Activated naive CD4-positive, alpha-beta T cell treated with anti-CD3 and anti-CD28 coated beads, Interleukin-2, amount 10 ng/mL, durations not matched to agents 7 days and 5 days (primary cell): ENCODE measurements at regions not wholly inside any gene's neighbourhood (a gene's known extent, or its start where the extent isn't known, plus 50 kb on each side); places are given as distances from the start of the nearest gene placed in this dataset.

ENCODE experiments used
- CTCF ChIA-PET: fragments of 350-600 bp; sonication (Branson Sonifier 250); formaldehyde crosslinking; loops from one replicate; lab custom pipeline; 2021; ENCODE audit warnings: antibody characterized with exemption; lab: Charles Lee
- DNase-seq: peaks from one replicate; pipeline ENCODE4 v3.0.0-alpha.2; 2020
- H3K27ac Mint-ChIP-seq: one replicate; pipeline ENCODE4 v1.8.0; 2021; ENCODE audit warnings: mild to moderate bottlenecking, moderate library complexity, mixed read lengths
- H3K27me3 Mint-ChIP-seq: one replicate; pipeline ENCODE4 v1.8.0; 2021; ENCODE audit warnings: mild to moderate bottlenecking, mixed read lengths
- H3K36me3 Mint-ChIP-seq: one replicate; pipeline ENCODE4 v1.8.0; 2021; ENCODE audit warnings: mixed read lengths
- H3K4me1 Mint-ChIP-seq: one replicate; pipeline ENCODE4 v1.8.0; 2021; ENCODE audit warnings: mixed read lengths
- H3K4me3 Mint-ChIP-seq: one replicate; pipeline ENCODE4 v1.8.0; 2021; ENCODE audit warnings: mild to moderate bottlenecking, moderate library complexity, mixed read lengths
- H3K9me3 Mint-ChIP-seq: one replicate; pipeline ENCODE4 v1.8.0; 2021; ENCODE audit warnings: mixed read lengths

DNA sequence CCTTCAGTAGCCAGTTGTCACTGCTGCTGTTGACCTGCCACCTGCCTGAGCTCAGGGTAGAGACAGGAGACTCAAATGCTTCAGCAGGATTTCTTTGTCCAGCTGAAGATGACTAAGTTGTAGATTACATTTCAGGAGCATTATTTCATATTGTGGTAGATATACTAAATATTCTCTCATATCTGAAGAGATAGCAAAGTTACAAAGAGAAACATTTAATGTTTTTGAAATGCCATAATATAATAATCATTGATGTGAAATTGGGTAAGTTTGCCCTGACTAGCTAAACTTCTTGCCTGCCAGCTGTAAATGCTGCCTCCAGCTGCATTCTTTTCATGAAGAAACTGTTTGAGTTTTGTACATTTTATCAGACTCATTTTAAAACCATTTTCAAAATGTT, 247.6 kb upstream of the CNKSR2 start:
- DNase-seq: no peak
- Mint-ChIP-seq H3K27me3 (no peaks in the 10 kb centered on the region), H3K36me3 (no peaks in the 10 kb centered on the region), H3K27ac (no peak overlapping the region), H3K4me1 (no peaks in the 10 kb centered on the region), H3K9me3 (no peaks in the 10 kb centered on the region), H3K4me3 (no peak overlapping the region)
- CTCF ChIA-PET: interaction anchor here (0.8 kb wide), 1 partner anchor 596 kb away, joined by 3 read pairs; no protein-coding TSS in a partner anchor

DNA sequence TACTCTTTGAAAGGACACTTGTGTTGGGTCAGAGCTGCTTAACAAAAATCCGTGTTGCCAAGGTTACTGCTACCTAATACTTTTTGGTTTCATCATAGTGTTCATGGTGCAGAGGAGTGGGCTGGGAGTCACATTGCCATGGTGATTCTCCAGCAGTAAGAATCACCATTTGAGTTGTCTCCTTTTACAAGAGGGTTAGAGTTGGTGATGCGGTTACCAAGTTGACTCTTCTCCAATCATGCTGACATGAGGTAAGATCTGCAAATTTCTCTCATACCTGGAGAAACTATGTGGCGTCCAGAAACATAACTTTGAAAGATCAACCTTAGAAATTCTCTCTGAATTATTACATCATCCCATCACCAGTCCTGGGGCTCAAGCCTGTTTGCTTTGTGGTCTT, 242.9 kb upstream of the CNKSR2 start:
- no peak for DNase-seq
- H3K9me3 Mint-ChIP-seq: no peaks in the 10 kb centered on the region
- H3K27me3 Mint-ChIP-seq: no peaks in the 10 kb centered on the region
- no peak overlapping the region for H3K4me3 Mint-ChIP-seq
- no peaks in the 10 kb centered on the region for H3K4me1 Mint-ChIP-seq
- no peaks in the 10 kb centered on the region for H3K36me3 Mint-ChIP-seq
- CTCF ChIA-PET: no interaction called here
- no peak overlapping the region for H3K27ac Mint-ChIP-seq

DNA sequence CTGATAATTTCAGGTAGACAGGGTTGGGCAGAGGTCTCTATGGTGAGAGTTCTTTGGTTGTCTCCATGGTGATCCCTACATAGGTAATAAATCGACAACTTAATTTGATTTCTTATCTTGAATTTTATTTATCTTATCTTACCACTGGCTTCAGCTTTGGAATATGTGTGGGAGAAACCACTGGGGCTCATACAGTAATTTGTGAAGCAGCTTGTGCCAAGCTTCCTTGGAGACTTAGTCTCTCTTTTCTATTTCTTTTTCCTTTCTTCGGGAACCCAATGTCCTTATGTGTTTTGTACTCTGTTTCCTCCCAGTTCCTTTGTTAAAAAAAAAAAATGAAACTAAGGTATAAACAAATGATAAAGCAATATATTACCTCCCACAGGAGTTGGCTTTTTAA, 242.4 kb upstream of the CNKSR2 start:
- no peaks in the 10 kb centered on the region for H3K27me3 Mint-ChIP-seq
- H3K4me1 Mint-ChIP-seq: no peaks in the 10 kb centered on the region
- H3K36me3 Mint-ChIP-seq: no peaks in the 10 kb centered on the region
- no peak overlapping the region for H3K4me3 Mint-ChIP-seq
- DNase-seq: no peak
- no peak overlapping the region for H3K27ac Mint-ChIP-seq
- CTCF ChIA-PET: no interaction called here
- H3K9me3 Mint-ChIP-seq: no peaks in the 10 kb centered on the region

DNA sequence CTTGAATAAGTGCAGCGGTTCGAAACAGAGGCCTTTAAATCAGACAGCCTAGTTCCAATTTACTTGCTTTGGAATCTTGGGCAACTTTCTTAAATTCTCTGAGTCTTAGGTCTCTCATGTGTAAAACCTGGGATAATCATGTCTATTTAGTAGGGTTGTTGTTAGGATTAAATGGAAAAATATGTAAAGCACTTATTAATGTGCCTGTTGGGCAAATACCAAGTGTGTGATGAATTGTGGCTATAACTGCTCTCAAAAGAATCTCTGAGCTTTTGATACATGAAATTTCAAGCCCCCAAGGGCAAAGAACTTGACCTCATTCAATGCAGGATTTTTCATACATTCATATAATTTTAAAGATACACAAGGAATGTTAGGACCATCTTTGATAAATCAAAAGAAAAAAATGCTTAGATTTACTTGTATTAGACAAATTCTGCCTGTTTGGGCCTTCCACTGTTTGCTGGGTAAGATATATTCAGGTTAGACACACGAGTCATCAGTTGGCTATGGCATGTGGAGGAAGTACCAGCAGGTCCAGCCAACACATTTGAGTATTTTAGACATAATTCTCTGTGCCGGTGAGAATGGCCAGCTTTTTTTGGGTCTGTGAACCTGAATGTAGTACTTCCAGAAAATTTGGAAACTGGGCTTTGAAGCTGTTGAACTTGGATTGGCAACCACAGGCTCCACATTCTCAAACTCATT, 241.4 kb upstream of the CNKSR2 start:
- Mint-ChIP-seq H3K36me3 (no peaks in the 10 kb centered on the region), H3K27me3 (no peaks in the 10 kb centered on the region), H3K9me3 (no peaks in the 10 kb centered on the region), H3K4me3 (no peak overlapping the region), H3K4me1 (no peaks in the 10 kb centered on the region), H3K27ac (no peak overlapping the region)
- CTCF ChIA-PET: no interaction called here
- DNase-seq: no peak

GRCh38 chrX:21150208-21150607, 224.0 kb upstream of the CNKSR2 start:
- DNase-seq: no peak
- no peaks in the 10 kb centered on the region for H3K36me3 Mint-ChIP-seq
- CTCF ChIA-PET: no interaction called here

DNA sequence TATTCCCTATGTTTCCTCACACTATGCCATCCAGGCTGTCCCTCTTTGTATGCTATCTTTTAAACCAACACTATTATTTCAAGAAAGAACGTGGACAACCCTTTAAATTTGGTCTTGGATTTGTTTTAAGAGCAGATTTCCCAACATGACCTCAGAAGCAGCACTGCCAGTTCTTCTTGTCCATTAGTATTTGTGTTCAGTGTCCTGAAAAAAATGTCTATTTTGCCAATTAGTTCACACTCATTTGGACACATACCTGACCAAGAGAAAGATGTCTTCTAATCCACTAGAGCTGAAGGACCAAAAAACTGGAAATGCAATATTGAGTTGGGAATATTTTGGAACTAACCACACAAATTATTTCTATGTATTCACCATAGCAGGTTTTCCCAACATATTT, 223.2 kb upstream of the CNKSR2 start:
- H3K27me3 Mint-ChIP-seq: no peaks in the 10 kb centered on the region
- CTCF ChIA-PET: no interaction called here
- no peak overlapping the region for H3K27ac Mint-ChIP-seq
- DNase-seq: no peak
- no peak overlapping the region for H3K4me3 Mint-ChIP-seq
- no peaks in the 10 kb centered on the region for H3K36me3 Mint-ChIP-seq
- H3K9me3 Mint-ChIP-seq: no peaks in the 10 kb centered on the region
- no peaks in the 10 kb centered on the region for H3K4me1 Mint-ChIP-seq

More at GRCh38 chrX:21150208-21150607, 224.0 kb upstream of the CNKSR2 start:
- Mint-ChIP-seq H3K27me3 (no peaks in the 10 kb centered on the region), H3K4me1 (no peaks in the 10 kb centered on the region), H3K9me3 (no peaks in the 10 kb centered on the region), H3K27ac (no peak overlapping the region), H3K4me3 (no peak overlapping the region)

GRCh38 chrX:21153033-21153432, 221.2 kb upstream of the CNKSR2 start:
- no peaks in the 10 kb centered on the region for H3K9me3 Mint-ChIP-seq
- DNase-seq: no peak
- H3K36me3 Mint-ChIP-seq: no peaks in the 10 kb centered on the region
- no peak overlapping the region for H3K4me3 Mint-ChIP-seq
- CTCF ChIA-PET: no interaction called here
- no peaks in the 10 kb centered on the region for H3K27me3 Mint-ChIP-seq
- no peaks in the 10 kb centered on the region for H3K4me1 Mint-ChIP-seq
- no peak overlapping the region for H3K27ac Mint-ChIP-seq

GRCh38 chrX:21153503-21153902, 220.7 kb upstream of the CNKSR2 start:
- no peaks in the 10 kb centered on the region for H3K4me1 Mint-ChIP-seq
- no peaks in the 10 kb centered on the region for H3K9me3 Mint-ChIP-seq
- H3K36me3 Mint-ChIP-seq: no peaks in the 10 kb centered on the region
- H3K27me3 Mint-ChIP-seq: no peaks in the 10 kb centered on the region
- CTCF ChIA-PET: no interaction called here
- no peak for DNase-seq
- no peak overlapping the region for H3K27ac Mint-ChIP-seq
- no peak overlapping the region for H3K4me3 Mint-ChIP-seq

GRCh38 chrX:21155916-21156315, 218.3 kb upstream of the CNKSR2 start:
- Mint-ChIP-seq H3K36me3 (no peaks in the 10 kb centered on the region), H3K4me3 (no peak overlapping the region), H3K9me3 (no peaks in the 10 kb centered on the region), H3K27ac (no peak overlapping the region), H3K27me3 (no peaks in the 10 kb centered on the region), H3K4me1 (no peaks in the 10 kb centered on the region)
- DNase-seq: no peak
- CTCF ChIA-PET: no interaction called here

- CTCF ChIA-PET: no interaction called here
- Mint-ChIP-seq H3K9me3 (no peaks in the 10 kb centered on the region), H3K36me3 (no peaks in the 10 kb centered on the region), H3K27me3 (no peaks in the 10 kb centered on the region), H3K27ac (no peak overlapping the region), H3K4me1 (no peaks in the 10 kb centered on the region), H3K4me3 (no peak overlapping the region)
- no peak for DNase-seq
Measured at GRCh38 chrX:21156632-21157031, 217.6 kb upstream of the CNKSR2 start.

GRCh38 chrX:21158678-21159077, 215.5 kb upstream of the CNKSR2 start:
- Mint-ChIP-seq H3K4me1 (no peaks in the 10 kb centered on the region), H3K9me3 (no peaks in the 10 kb centered on the region), H3K36me3 (no peaks in the 10 kb centered on the region), H3K4me3 (no peak overlapping the region), H3K27ac (no peak overlapping the region), H3K27me3 (no peaks in the 10 kb centered on the region)
- CTCF ChIA-PET: no interaction called here
- no peak for DNase-seq

DNA sequence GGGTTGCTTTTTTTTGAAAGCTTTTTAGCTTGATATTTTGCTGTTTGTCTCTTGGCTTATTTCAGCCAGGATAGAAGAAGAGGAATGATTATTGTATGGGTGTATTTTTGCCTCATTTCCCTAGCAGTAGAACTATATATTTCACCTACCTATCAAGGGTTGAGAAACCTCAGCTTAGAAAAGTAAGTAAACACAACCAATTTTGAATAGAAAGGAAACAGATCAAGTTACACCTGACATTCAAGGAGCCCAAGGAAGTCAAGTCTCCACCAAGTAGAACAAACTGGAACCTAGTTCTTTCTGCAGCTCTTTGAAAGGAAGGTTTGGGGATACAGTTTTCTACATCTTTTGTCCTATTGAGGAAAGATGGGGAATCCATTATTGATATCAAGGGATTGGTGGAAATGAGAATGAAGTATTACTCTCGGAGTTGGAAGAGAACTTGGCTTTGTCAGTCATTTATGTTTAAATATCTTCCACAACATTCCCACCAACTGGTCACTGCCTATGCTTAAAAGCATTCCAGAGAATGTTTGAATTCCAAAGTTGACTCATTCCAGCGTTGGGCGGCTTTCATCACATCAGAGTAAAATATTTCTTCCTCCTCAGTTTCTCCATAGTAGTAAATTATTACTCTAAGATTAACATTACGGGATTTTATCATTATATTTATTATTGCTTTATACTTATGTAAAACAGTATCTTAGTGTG, 207.8 kb upstream of the CNKSR2 start:
- H3K9me3 Mint-ChIP-seq: no peaks in the 10 kb centered on the region
- H3K27me3 Mint-ChIP-seq: no peaks in the 10 kb centered on the region
- H3K36me3 Mint-ChIP-seq: no peaks in the 10 kb centered on the region
- H3K27ac Mint-ChIP-seq: no peak overlapping the region
- H3K4me3 Mint-ChIP-seq: no peak overlapping the region
- no peaks in the 10 kb centered on the region for H3K4me1 Mint-ChIP-seq
- no peak for DNase-seq
- CTCF ChIA-PET: no interaction called here

DNA sequence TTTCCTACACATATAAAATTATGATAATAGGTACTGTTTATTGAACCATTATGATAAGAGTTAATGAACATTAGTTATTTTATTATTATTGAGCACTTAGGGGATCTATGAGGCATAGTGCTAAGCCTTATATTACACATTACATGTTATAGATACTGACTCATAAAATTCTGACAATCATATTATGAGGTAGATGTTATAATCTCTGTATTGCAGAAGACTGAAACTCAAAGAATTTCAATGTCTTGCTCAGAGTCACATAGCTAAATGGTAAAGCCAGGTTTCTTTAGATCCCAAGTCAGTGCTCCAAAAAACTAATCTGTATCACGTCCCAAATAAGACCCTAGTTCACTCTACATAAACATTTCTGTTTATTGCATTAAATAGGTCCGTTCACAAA, 207.2 kb upstream of the CNKSR2 start:
- CTCF ChIA-PET: no interaction called here
- Mint-ChIP-seq H3K27me3 (no peaks in the 10 kb centered on the region), H3K4me1 (no peaks in the 10 kb centered on the region), H3K9me3 (no peaks in the 10 kb centered on the region), H3K27ac (no peak overlapping the region), H3K4me3 (no peak overlapping the region), H3K36me3 (no peaks in the 10 kb centered on the region)
- DNase-seq: no peak

DNA sequence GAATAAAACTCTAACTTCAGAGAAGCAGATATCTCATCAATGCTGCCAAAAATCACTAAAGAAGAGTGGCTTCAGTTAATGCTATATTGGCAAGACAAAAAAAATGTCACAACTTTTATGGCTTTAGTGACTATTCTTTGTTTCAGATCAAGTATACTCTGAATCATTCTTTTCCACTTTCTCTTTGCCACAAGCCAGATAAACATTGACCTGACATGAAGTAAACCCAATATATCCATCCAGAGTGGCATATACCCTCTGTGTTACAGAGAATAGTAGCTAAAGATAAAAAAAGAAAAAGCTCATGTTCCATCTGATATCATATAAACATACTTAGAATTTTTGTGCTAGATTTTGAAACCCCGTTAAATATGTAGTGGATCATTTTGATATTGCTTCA, 206.7 kb upstream of the CNKSR2 start:
- CTCF ChIA-PET: no interaction called here
- DNase-seq: no peak
- Mint-ChIP-seq H3K27ac (no peak overlapping the region), H3K4me3 (no peak overlapping the region), H3K36me3 (no peaks in the 10 kb centered on the region), H3K4me1 (no peaks in the 10 kb centered on the region), H3K9me3 (no peaks in the 10 kb centered on the region), H3K27me3 (no peaks in the 10 kb centered on the region)

- H3K9me3 Mint-ChIP-seq: no peaks in the 10 kb centered on the region
- no peaks in the 10 kb centered on the region for H3K4me1 Mint-ChIP-seq
- DNase-seq: no peak
- H3K4me3 Mint-ChIP-seq: no peak overlapping the region
- CTCF ChIA-PET: no interaction called here
- no peak overlapping the region for H3K27ac Mint-ChIP-seq
- H3K36me3 Mint-ChIP-seq: no peaks in the 10 kb centered on the region
- no peaks in the 10 kb centered on the region for H3K27me3 Mint-ChIP-seq
Measured at GRCh38 chrX:21168401-21169160, 205.6 kb upstream of the CNKSR2 start.
